GM12878 (cell line): ENCODE measurements at regions not wholly inside any gene's neighbourhood (a gene's known extent, or its start where the extent isn't known, plus 50 kb on each side); places are given as distances from the start of the nearest gene placed in this dataset.

Experiments used
- CHD1 ChIP-seq: IDR thresholded peaks from 2 replicates; pipeline ENCODE4 v1.6.1; 2012; ENCODE audit warnings: low read depth, low read length, improper control_type of control experiment
- CREM ChIP-seq: IDR thresholded peaks from 2 replicates; pipeline ENCODE4 v1.6.1; 2014; ENCODE audit warnings: antibody characterized with exemption, low read depth
- JUNB ChIP-seq: IDR thresholded peaks from 2 replicates; pipeline ENCODE4 v1.6.1; 2016; ENCODE audit warnings: antibody characterized with exemption, mild to moderate bottlenecking
- TAF1 ChIP-seq: IDR thresholded peaks from 2 replicates; pipeline ENCODE4 v1.6.1; 2011; ENCODE audit warnings: mild to moderate bottlenecking, low read depth, low read length, borderline replicate concordance

DNA sequence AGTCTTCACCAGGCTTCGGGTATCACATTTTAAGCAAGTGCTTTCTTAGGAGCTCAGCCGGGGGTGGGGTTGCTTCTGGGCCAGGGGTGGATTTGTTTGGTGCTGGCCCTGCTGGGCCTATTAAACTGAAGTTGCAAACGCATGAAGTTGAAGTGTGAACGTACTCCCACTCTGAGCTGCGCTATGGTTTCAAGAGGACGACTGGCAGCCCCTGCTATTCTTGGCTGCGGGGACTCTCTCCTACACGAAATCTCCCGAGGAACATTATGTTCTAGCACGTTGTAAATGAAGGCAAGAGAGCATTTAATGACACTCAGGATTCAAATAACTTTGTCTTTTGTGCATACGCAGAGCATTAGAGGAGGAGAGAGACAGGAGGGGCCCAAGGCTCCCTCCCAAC, 401.3 kb upstream of the BOD1L1 start:
- no peak for TF ChIP-seq CHD1
- no peak for TF ChIP-seq JUNB
- TF ChIP-seq CREM, result no peak
- TF ChIP-seq TAF1, result no peak
